Karpas-422 (cell line): ENCODE measurements at regions not wholly inside any gene's neighbourhood (a gene's known extent, or its start where the extent isn't known, plus 50 kb on each side); places are given as distances from the start of the nearest gene placed in this dataset.

Experiments used
- DNase-seq: peaks from one replicate; pipeline ENCODE4 v3.0.0-alpha.2; 2015
- H2AFZ ChIP-seq: fragments of 200-600 bp; sonication (generic); 2 replicates; pipeline ENCODE4 v1.6.1; 2014; ENCODE audit warnings: antibody characterized with exemption, low read length, mixed read lengths
- H3K27ac ChIP-seq: fragments of 200-600 bp; sonication (generic); 2 replicates; pipeline ENCODE4 v1.5.1; 2014; ENCODE audit warnings: mild to moderate bottlenecking, low read length, moderate library complexity
- H3K27me3 ChIP-seq: fragments of 200-600 bp; sonication (generic); 2 replicates; pipeline ENCODE4 v1.6.1; 2014; ENCODE audit warnings: low read length, mixed read lengths
- H3K36me3 ChIP-seq: fragments of 200-600 bp; sonication (generic); 2 replicates; pipeline ENCODE4 v1.6.1; 2014; ENCODE audit warnings: low read length, mixed read lengths; ENCODE audit not compliant: insufficient read depth
- H3K4me1 ChIP-seq: fragments of 200-600 bp; sonication (generic); 2 replicates; pipeline ENCODE4 v1.6.1; 2014; ENCODE audit warnings: mild to moderate bottlenecking, low read length, mixed read lengths
- H3K4me2 ChIP-seq: fragments of 200-600 bp; sonication (generic); 2 replicates; pipeline ENCODE4 v1.6.1; 2014; ENCODE audit warnings: low read length, low read depth, mild to moderate bottlenecking; ENCODE audit not compliant: poor library complexity, severe bottlenecking
- H3K4me3 ChIP-seq: fragments of 200-600 bp; sonication (generic); 2 replicates; pipeline ENCODE4 v1.5.1; 2014; ENCODE audit warnings: mild to moderate bottlenecking, antibody characterized with exemption, low read length, mixed read lengths
- H3K79me2 ChIP-seq: fragments of 200-600 bp; sonication (generic); 2 replicates; pipeline ENCODE4 v1.6.1; 2014; ENCODE audit warnings: mild to moderate bottlenecking, low read length, mixed read lengths
- H3K9ac ChIP-seq: fragments of 200-600 bp; sonication (generic); 2 replicates; pipeline ENCODE4 v1.6.0; 2014; ENCODE audit warnings: low read length
- H3K9me2 ChIP-seq: fragments of 200-600 bp; sonication (generic), shearing (Covaris generic); replicated peaks from 2 replicates; pipeline ENCODE4 v1.6.0; 2014; ENCODE audit warnings: mild to moderate bottlenecking, low read length, moderate library complexity; ENCODE audit not compliant: insufficient read depth
- H3K9me3 ChIP-seq: fragments of 300-700, 200-600 bp; sonication (generic); 2 replicates; pipeline ENCODE4 v1.6.1; 2014; ENCODE audit warnings: low read length, mixed read lengths
- H4K20me1 ChIP-seq: fragments of 200-600 bp; sonication (generic); 2 replicates; pipeline ENCODE4 v1.6.1; 2014; ENCODE audit warnings: mild to moderate bottlenecking, antibody characterized with exemption, low read length, low read depth; ENCODE audit not compliant: insufficient read depth

GRCh38 chr15:66623801-66624453 is 58.1 kb upstream of the LCTL start:
- no peak overlapping the region for H3K9ac ChIP-seq
- no peaks in the 10 kb centered on the region for H3K9me2 ChIP-seq
- no peaks in the 10 kb centered on the region for H3K79me2 ChIP-seq
- H3K27me3 ChIP-seq: no peaks in the 10 kb centered on the region
- H3K36me3 ChIP-seq: no peaks in the 10 kb centered on the region
- no peaks in the 10 kb centered on the region for H3K4me1 ChIP-seq
- no peak overlapping the region for H3K27ac ChIP-seq
- no peak overlapping the region for H3K4me3 ChIP-seq
- no peak for DNase-seq
- H2AFZ ChIP-seq: no peak overlapping the region
- H3K4me2 ChIP-seq: no peak overlapping the region
- H4K20me1 ChIP-seq: no peaks in the 10 kb centered on the region
- no peaks in the 10 kb centered on the region for H3K9me3 ChIP-seq

- H3K4me2 ChIP-seq: no peak overlapping the region
- H3K27ac ChIP-seq: no peak overlapping the region
- no peak overlapping the region for H2AFZ ChIP-seq
- no peak for DNase-seq
- H3K9me2 ChIP-seq: no peaks in the 10 kb centered on the region
- no peaks in the 10 kb centered on the region for H3K27me3 ChIP-seq
- H3K79me2 ChIP-seq: no peaks in the 10 kb centered on the region
- H3K36me3 ChIP-seq: no peaks in the 10 kb centered on the region
- H4K20me1 ChIP-seq: no peaks in the 10 kb centered on the region
- no peaks in the 10 kb centered on the region for H3K9me3 ChIP-seq
- no peaks in the 10 kb centered on the region for H3K4me1 ChIP-seq
- H3K4me3 ChIP-seq: no peak overlapping the region
- no peak overlapping the region for H3K9ac ChIP-seq
These were observed 59.7 kb upstream of the LCTL start for GRCh38 chr15:66625531-66625930.

- Histone ChIP-seq H3K27me3 (no peaks in the 10 kb centered on the region), H3K4me3 (no peak overlapping the region), H3K9me3 (no peaks in the 10 kb centered on the region), H3K79me2 (no peaks in the 10 kb centered on the region), H3K27ac (no peak overlapping the region), H4K20me1 (no peaks in the 10 kb centered on the region), H2AFZ (no peak overlapping the region), H3K36me3 (no peaks in the 10 kb centered on the region), H3K9ac (no peak overlapping the region), H3K9me2 (no peaks in the 10 kb centered on the region), H3K4me1 (no peaks in the 10 kb centered on the region), H3K4me2 (no peak overlapping the region)
- no peak for DNase-seq
These were observed 60.2 kb upstream of the LCTL start for GRCh38 chr15:66625974-66626373.

- Histone ChIP-seq H3K9me3 (no peaks in the 10 kb centered on the region), H3K36me3 (no peaks in the 10 kb centered on the region), H3K4me1 (no peaks in the 10 kb centered on the region), H3K9ac (no peak overlapping the region), H3K9me2 (no peaks in the 10 kb centered on the region), H3K4me2 (no peak overlapping the region), H2AFZ (no peak overlapping the region), H3K79me2 (no peaks in the 10 kb centered on the region), H3K27ac (no peak overlapping the region), H3K27me3 (no peaks in the 10 kb centered on the region), H3K4me3 (no peak overlapping the region), H4K20me1 (no peaks in the 10 kb centered on the region)
- no peak for DNase-seq
These were observed 63.4 kb upstream of the LCTL start for GRCh38 chr15:66628976-66629723.

- no peaks in the 10 kb centered on the region for H3K9me3 ChIP-seq
- no peaks in the 10 kb centered on the region for H3K36me3 ChIP-seq
- H4K20me1 ChIP-seq: no peaks in the 10 kb centered on the region
- H3K4me1 ChIP-seq: no peaks in the 10 kb centered on the region
- no peaks in the 10 kb centered on the region for H3K27me3 ChIP-seq
- H3K4me3 ChIP-seq: no peak overlapping the region
- no peak overlapping the region for H3K27ac ChIP-seq
- no peak overlapping the region for H3K4me2 ChIP-seq
- no peak for DNase-seq
- no peaks in the 10 kb centered on the region for H3K79me2 ChIP-seq
- H2AFZ ChIP-seq: no peak overlapping the region
- H3K9ac ChIP-seq: no peak overlapping the region
- no peaks in the 10 kb centered on the region for H3K9me2 ChIP-seq
These were observed 64.2 kb upstream of the LCTL start for GRCh38 chr15:66629817-66630576.

GRCh38 chr15:66630801-66631351 is 65.1 kb upstream of the LCTL start:
- H4K20me1 ChIP-seq: no peaks in the 10 kb centered on the region
- no peaks in the 10 kb centered on the region for H3K9me2 ChIP-seq
- H3K4me1 ChIP-seq: no peaks in the 10 kb centered on the region
- no peak overlapping the region for H3K27ac ChIP-seq
- no peaks in the 10 kb centered on the region for H3K9me3 ChIP-seq
- no peak overlapping the region for H3K4me3 ChIP-seq
- no peak overlapping the region for H3K9ac ChIP-seq
- no peak for DNase-seq
- H3K27me3 ChIP-seq: no peaks in the 10 kb centered on the region
- no peak overlapping the region for H3K4me2 ChIP-seq
- no peak overlapping the region for H2AFZ ChIP-seq
- no peaks in the 10 kb centered on the region for H3K79me2 ChIP-seq
- H3K36me3 ChIP-seq: no peaks in the 10 kb centered on the region

GRCh38 chr15:66631616-66632263 is 65.9 kb upstream of the LCTL start:
- Histone ChIP-seq H3K27me3 (no peaks in the 10 kb centered on the region), H3K9me2 (no peaks in the 10 kb centered on the region), H3K4me2 (no peak overlapping the region), H3K9me3 (no peaks in the 10 kb centered on the region), H3K4me1 (no peaks in the 10 kb centered on the region), H3K79me2 (no peaks in the 10 kb centered on the region), H2AFZ (no peak overlapping the region), H3K27ac (no peak overlapping the region), H4K20me1 (no peaks in the 10 kb centered on the region), H3K36me3 (no peaks in the 10 kb centered on the region), H3K9ac (no peak overlapping the region), H3K4me3 (no peak overlapping the region)
- no peak for DNase-seq
